Stomach (tissue), 8 donors: ENCODE measurements at regions not wholly inside any gene's neighbourhood (a gene's known extent, or its start where the extent isn't known, plus 50 kb on each side); places are given as distances from the start of the nearest gene placed in this dataset.

Experiments
- DNase-seq, 2 donors: peaks; one replicate each; pipeline versions ENCODE4 v3.0.0 to v3.0.0-alpha.2; 2013 to 2019
- H3K27ac ChIP-seq, 5 donors: fragments of 200-600 bp in 4 of 5; sonication (generic) in 4 of 5; one replicate each; pipeline ENCODE4 v1.5.1; 2013 to 2019; ENCODE audit warnings: mild to moderate bottlenecking in 1 of 5, moderate library complexity in 1 of 5
- H3K27me3 ChIP-seq, 3 donors: fragments of 200-600 bp; sonication (generic); one replicate each; pipeline ENCODE4 v1.5.1; 2017 to 2019; ENCODE audit warnings: mixed run types in 1 of 3
- H3K36me3 ChIP-seq, 4 donors: fragments of 200-600 bp; sonication (generic); 1 replicate in 3 of 4; 2 replicates in 1 of 4; pipeline ENCODE4 v1.5.1; 2016 to 2019
- H3K4me1 ChIP-seq, 4 donors: fragments of 200-600 bp; sonication (generic); one replicate each; pipeline ENCODE4 v1.5.1; 2016 to 2019
- H3K4me3 ChIP-seq, 4 donors: fragments of 200-600 bp; sonication (generic) in 3 of 4; one replicate each; pipeline ENCODE4 v1.5.1; 2016 to 2019; ENCODE audit warnings: mild to moderate bottlenecking in 1 of 4
- H3K9me3 ChIP-seq, 4 donors: fragments of 200-600 bp; sonication (generic); one replicate each; pipeline ENCODE4 v1.5.1; 2016 to 2019
- EP300 ChIP-seq: sonication (generic); formaldehyde crosslinking; IDR thresholded peaks from one replicate; pipeline ENCODE4 v1.6.1; 2017; ENCODE audit warnings: antibody characterized with exemption
- POLR2A ChIP-seq, 4 donors: fragments of 450-650 bp; IDR thresholded peaks; one replicate each; pipeline ENCODE4 v1.6.1; 2016; ENCODE audit warnings: antibody characterized with exemption in 4 of 4, control low read depth in 2 of 4, mild to moderate bottlenecking in 1 of 4, moderate library complexity in 1 of 4
- POLR2AphosphoS5 ChIP-seq, 3 donors: sonication (generic); formaldehyde crosslinking; IDR thresholded peaks; one replicate each; pipeline ENCODE4 v1.6.1; 2016; ENCODE audit warnings: antibody characterized with exemption in 3 of 3
- WGBS, 5 donors: extraction: QIAGEN DNeasy Blood & Tissue Kit in 3 of 5; methylation state at CpG; one replicate each; pipeline versions ENCODE4 v1.1.5 to v1.1.7; 2013 to 2018; 5-methylcytosine and 5-hydroxymethylcytosine counted together
- intact Hi-C: fragments of 100-400 bp; cut with DNase I; formaldehyde crosslinking; loops from one replicate; pipeline ENCODE4 v1.15.1; 2023; ENCODE audit warnings: low total_unique reads
- TF ChIP-seq, protein P1 (sequence below), 7 experiments: fragments of 450-650 bp in 4 of 7; fragments of 200-600 bp in 3 of 7; sonication (generic) in 3 of 7; IDR thresholded peaks; one replicate each; pipeline ENCODE4 v1.5.1; 2016 to 2019; ENCODE audit warnings: antibody characterized with exemption in 7 of 7, control low read depth in 2 of 7, mild to moderate bottlenecking in 1 of 7
- donor health status: healthy with polysubstance abuse.
- donor health status: Bipolar disorder and iron deficiency.
- donor health status: healthy.

DNA sequence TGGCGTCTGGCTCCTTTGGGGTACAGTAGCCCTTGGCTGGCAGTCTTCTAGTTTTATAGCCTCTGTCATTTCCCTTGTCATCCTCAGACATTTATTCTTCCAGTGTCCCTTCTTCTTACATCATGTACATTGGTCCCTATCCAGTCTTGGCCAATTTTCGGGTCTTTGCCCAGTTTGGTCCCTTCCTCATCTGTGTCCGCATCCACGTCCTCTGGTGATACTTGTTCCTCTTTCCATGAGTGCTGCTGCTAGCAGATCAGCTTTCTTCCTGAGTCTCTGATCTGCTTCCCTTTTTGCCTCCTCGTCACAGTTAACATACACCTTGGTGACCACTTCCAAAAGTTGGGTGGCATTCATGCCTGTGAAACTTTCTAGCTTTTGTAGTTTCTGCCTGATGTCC is 86.2 kb upstream of the GPR6 start:
- peak in 1 of 2 donors; percentile 12 for DNase-seq
- TF ChIP-seq POLR2AphosphoS5 (IDR thresholded peaks at IDR 0.05) (peak in 1 of 3 donors; percentile 2), POLR2A (IDR thresholded peaks at IDR 0.05) (no peak), EP300 (no peak)
- TF ChIP-seq, protein P1, sequence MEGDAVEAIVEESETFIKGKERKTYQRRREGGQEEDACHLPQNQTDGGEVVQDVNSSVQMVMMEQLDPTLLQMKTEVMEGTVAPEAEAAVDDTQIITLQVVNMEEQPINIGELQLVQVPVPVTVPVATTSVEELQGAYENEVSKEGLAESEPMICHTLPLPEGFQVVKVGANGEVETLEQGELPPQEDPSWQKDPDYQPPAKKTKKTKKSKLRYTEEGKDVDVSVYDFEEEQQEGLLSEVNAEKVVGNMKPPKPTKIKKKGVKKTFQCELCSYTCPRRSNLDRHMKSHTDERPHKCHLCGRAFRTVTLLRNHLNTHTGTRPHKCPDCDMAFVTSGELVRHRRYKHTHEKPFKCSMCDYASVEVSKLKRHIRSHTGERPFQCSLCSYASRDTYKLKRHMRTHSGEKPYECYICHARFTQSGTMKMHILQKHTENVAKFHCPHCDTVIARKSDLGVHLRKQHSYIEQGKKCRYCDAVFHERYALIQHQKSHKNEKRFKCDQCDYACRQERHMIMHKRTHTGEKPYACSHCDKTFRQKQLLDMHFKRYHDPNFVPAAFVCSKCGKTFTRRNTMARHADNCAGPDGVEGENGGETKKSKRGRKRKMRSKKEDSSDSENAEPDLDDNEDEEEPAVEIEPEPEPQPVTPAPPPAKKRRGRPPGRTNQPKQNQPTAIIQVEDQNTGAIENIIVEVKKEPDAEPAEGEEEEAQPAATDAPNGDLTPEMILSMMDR (IDR thresholded peaks at IDR 0.05) = no peak
- Histone ChIP-seq H3K4me1 (peaks cover 11 to 29% (median 21%) of the 10 kb centered on the region in 4 donors), H3K27ac (peak overlapping the region in 4 of 5 donors; percentile 67 to 85 (median 74)), H3K27me3 (no peaks in the 10 kb centered on the region), H3K4me3 (no peak overlapping the region), H3K9me3 (no peaks in the 10 kb centered on the region), H3K36me3 (no peaks in the 10 kb centered on the region)
- 87 to 90% (median 88%) methylated on average over 5 of the region's 5 CpGs for WGBS, 5 donors
- intact Hi-C loops = no loop called here

DNA sequence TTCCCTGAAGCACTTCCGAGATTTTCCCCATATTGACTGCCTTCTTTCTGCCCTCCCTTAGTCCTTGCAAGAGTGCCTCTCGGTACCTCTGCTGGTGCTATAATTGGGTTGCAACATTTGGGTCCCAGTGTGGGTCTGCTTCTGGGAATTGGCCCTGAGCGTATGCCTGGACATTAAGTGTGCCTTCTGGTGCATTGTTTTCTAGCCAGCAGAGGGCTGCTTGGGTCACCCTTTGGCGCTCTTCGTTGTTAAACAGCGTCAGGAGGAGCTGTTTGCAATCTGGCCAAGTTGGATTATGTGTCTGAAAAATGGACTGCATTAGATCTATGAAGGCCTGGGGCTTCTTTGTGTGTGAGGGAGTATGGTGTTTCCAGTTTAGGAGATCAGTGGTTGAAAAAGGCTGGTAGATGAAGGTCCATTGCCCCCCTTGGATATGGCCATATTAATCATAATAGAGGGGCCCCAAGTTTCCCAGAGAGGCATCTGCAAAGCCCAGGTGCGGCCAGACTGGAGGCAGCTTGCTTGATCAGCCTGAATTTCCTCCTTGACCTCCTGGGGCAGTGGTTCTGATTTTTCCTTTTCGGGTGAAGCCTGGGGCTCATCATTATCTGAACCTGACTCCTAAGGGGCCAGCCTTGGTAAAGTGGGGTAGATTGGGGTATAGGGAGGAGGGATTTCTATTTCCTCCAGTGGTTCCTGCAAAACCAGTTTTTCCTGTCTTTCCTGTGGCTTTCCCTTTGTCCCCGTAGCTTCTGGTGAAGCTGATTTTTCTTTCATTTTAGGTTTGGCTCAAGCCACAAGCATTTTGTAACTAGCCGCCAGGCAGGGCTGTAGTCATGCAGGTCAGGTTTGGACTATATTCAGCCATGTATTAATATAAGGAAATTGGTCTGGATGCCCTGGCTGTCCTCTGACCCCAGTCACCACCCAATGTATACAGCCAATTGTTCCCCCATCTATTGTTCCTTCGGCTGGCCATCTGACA is 85.4 kb upstream of the GPR6 start:
- no peaks in the 10 kb centered on the region for H3K27me3 ChIP-seq
- H3K4me1 ChIP-seq = peaks cover 11 to 30% (median 23%) of the 10 kb centered on the region in 4 donors
- TF ChIP-seq EP300 (no peak), POLR2AphosphoS5 (IDR thresholded peaks at IDR 0.05) (peak in 2 of 3 donors; percentile 34 to 77)
- TF ChIP-seq, protein P1 (IDR thresholded peaks at IDR 0.05) = peak in 4 of 7 experiments; percentile 8 to 45 (median 10)
- 29 to 50% (median 43%) methylated on average over 11 of the region's 11 CpGs for WGBS, 5 donors
- H3K27ac ChIP-seq = peak overlapping the region; percentile 67 to 85 (median 79)
- peak; percentile 77 to 94 for DNase-seq
- intact Hi-C loops = no loop called here
- H3K4me3 ChIP-seq = peak overlapping the region in 1 of 4 donors; percentile 9
- no peaks in the 10 kb centered on the region for H3K9me3 ChIP-seq
- no peaks in the 10 kb centered on the region for H3K36me3 ChIP-seq

DNA sequence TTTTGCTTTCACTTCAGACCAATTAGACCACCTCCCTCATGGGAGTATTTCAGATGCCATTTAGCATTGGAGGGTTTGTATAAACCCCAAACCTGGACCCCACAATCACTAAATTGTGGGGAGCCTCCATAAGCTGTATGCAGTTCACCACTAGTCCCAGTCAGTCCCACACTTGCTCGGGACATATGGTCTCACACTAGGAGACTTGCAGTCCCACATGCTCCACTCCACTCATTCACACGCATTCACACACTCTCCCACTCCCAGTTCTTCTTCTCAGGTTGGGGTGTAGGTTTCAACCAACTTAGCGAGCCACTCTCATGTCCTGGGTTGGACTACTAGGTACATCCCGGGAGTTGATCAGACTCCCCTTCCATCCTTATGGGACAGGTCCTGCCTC is 84.5 kb upstream of the GPR6 start:
- intact Hi-C loops = no loop called here
- DNase-seq = no peak
- Histone ChIP-seq H3K9me3 (no peaks in the 10 kb centered on the region), H3K4me3 (no peak overlapping the region), H3K27ac (peak overlapping the region; percentile 62 to 85 (median 68)), H3K36me3 (no peaks in the 10 kb centered on the region), H3K4me1 (peaks cover 11 to 30% (median 23%) of the 10 kb centered on the region in 4 donors), H3K27me3 (no peaks in the 10 kb centered on the region)
- WGBS, 5 donors = 94 to 100% (median 98%) methylated on average over 4 of the region's 4 CpGs
- TF ChIP-seq POLR2A (IDR thresholded peaks at IDR 0.05) (no peak), POLR2AphosphoS5 (IDR thresholded peaks at IDR 0.05) (no peak), EP300 (no peak)
- TF ChIP-seq, protein P1 (IDR thresholded peaks at IDR 0.05) = no peak

DNA sequence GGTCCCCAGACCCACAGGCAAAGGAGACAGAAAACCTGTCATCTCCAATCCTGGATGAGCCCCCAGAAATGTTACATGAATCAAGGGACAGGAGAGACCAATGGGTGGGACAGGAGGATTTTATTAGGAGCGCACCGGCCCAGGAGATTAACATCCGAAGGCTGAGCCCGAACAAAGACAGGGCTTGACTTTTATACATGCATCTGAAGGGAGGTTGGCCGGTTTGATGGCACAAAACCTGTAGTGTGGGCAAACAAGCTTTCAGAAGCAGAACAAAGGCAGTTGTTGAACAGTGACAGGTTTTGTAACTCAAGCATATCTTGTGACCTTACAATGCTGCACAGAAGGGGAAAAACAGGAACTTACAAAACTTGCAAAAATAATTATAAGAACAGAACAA is 83.9 kb upstream of the GPR6 start:
- H3K27ac ChIP-seq = peak overlapping the region in 2 of 5 donors; percentile 79 to 85
- WGBS, 5 donors = 78 to 92% (median 84%) methylated on average over 5 of the region's 5 CpGs

More for the DNA sequence above, 83.9 kb upstream of the GPR6 start:
- TF ChIP-seq, protein P1 (IDR thresholded peaks at IDR 0.05) = no peak
- TF ChIP-seq EP300 (no peak), POLR2AphosphoS5 (IDR thresholded peaks at IDR 0.05) (no peak), POLR2A (IDR thresholded peaks at IDR 0.05) (no peak)
- intact Hi-C loops = no loop called here
- H3K36me3 ChIP-seq = no peaks in the 10 kb centered on the region
- no peak for DNase-seq
- no peaks in the 10 kb centered on the region for H3K27me3 ChIP-seq
- H3K4me3 ChIP-seq = no peak overlapping the region
- peaks cover 11 to 30% (median 23%) of the 10 kb centered on the region in 4 donors for H3K4me1 ChIP-seq
- H3K9me3 ChIP-seq = no peaks in the 10 kb centered on the region
